ENCODE measurements at regions not wholly inside any gene's neighbourhood (a gene's known extent, or its start where the extent isn't known, plus 50 kb on each side); places are given as distances from the start of the nearest gene placed in this dataset.

- TF ChIP-seq CTCF (IDR thresholded peaks at IDR 0.05; ENCODE audit: unreplicated experiment) = no peak
- no peak overlapping the region for H3K4me3 Mint-ChIP-seq (ENCODE audit: low read depth)
- no peak for DNase-seq (ENCODE audit: low spot score, unreplicated experiment)
- H3K27me3 Mint-ChIP-seq = no peaks in the 10 kb centered on the region
- H3K36me3 Mint-ChIP-seq (ENCODE audit: insufficient read depth) = no peaks in the 10 kb centered on the region
- no peaks in the 10 kb centered on the region for H3K4me1 Mint-ChIP-seq (ENCODE audit: low read depth)
- H3K9me3 Mint-ChIP-seq (ENCODE audit: low read depth) = peaks cover 14% of the 10 kb centered on the region
- no peak overlapping the region for H3K27ac Mint-ChIP-seq
Observed at GRCh38 chr3:30455840-30456239, 150.6 kb upstream of the TGFBR2 start.

- Mint-ChIP-seq H3K27me3 (no peaks in the 10 kb centered on the region), H3K27ac (no peak overlapping the region), H3K4me3 (ENCODE audit: low read depth) (no peak overlapping the region), H3K4me1 (ENCODE audit: low read depth) (no peaks in the 10 kb centered on the region), H3K36me3 (ENCODE audit: insufficient read depth) (no peaks in the 10 kb centered on the region), H3K9me3 (ENCODE audit: low read depth) (peaks cover 14% of the 10 kb centered on the region)
- no peak for DNase-seq (ENCODE audit: low spot score, unreplicated experiment)
- no peak for TF ChIP-seq CTCF (IDR thresholded peaks at IDR 0.05; ENCODE audit: unreplicated experiment)
Observed at GRCh38 chr3:30456264-30456663, 150.1 kb upstream of the TGFBR2 start.

- no peak overlapping the region for H3K27ac Mint-ChIP-seq
- H3K4me3 Mint-ChIP-seq (ENCODE audit: low read depth) = no peak overlapping the region
- no peaks in the 10 kb centered on the region for H3K4me1 Mint-ChIP-seq (ENCODE audit: low read depth)
- TF ChIP-seq CTCF (IDR thresholded peaks at IDR 0.05; ENCODE audit: unreplicated experiment) = no peak
- no peaks in the 10 kb centered on the region for H3K27me3 Mint-ChIP-seq
- H3K9me3 Mint-ChIP-seq (ENCODE audit: low read depth) = peaks cover 12% of the 10 kb centered on the region
- no peaks in the 10 kb centered on the region for H3K36me3 Mint-ChIP-seq (ENCODE audit: insufficient read depth)
- no peak for DNase-seq (ENCODE audit: low spot score, unreplicated experiment)
Observed at GRCh38 chr3:30457081-30457480, 149.3 kb upstream of the TGFBR2 start.

- DNase-seq (ENCODE audit: low spot score, unreplicated experiment) = no peak
- no peaks in the 10 kb centered on the region for H3K4me1 Mint-ChIP-seq (ENCODE audit: low read depth)
- H3K36me3 Mint-ChIP-seq (ENCODE audit: insufficient read depth) = no peaks in the 10 kb centered on the region
- TF ChIP-seq CTCF (IDR thresholded peaks at IDR 0.05; ENCODE audit: unreplicated experiment) = no peak
- H3K27me3 Mint-ChIP-seq = no peaks in the 10 kb centered on the region
- H3K27ac Mint-ChIP-seq = no peak overlapping the region
- H3K4me3 Mint-ChIP-seq (ENCODE audit: low read depth) = no peak overlapping the region
- peaks cover 10% of the 10 kb centered on the region for H3K9me3 Mint-ChIP-seq (ENCODE audit: low read depth)
Observed at GRCh38 chr3:30457726-30458125, 148.7 kb upstream of the TGFBR2 start.

GRCh38 chr3:30458376-30459171 is 147.8 kb upstream of the TGFBR2 start:
- H3K36me3 Mint-ChIP-seq (ENCODE audit: insufficient read depth) = no peaks in the 10 kb centered on the region
- H3K9me3 Mint-ChIP-seq (ENCODE audit: low read depth) = peaks cover 7% of the 10 kb centered on the region

More at GRCh38 chr3:30458376-30459171, 147.8 kb upstream of the TGFBR2 start:
- no peak for TF ChIP-seq CTCF (IDR thresholded peaks at IDR 0.05; ENCODE audit: unreplicated experiment)
- Mint-ChIP-seq H3K4me3 (ENCODE audit: low read depth) (no peak overlapping the region), H3K27me3 (no peaks in the 10 kb centered on the region), H3K27ac (no peak overlapping the region), H3K4me1 (ENCODE audit: low read depth) (no peaks in the 10 kb centered on the region)
- no peak for DNase-seq (ENCODE audit: low spot score, unreplicated experiment)
